ENCODE measurements at regions not wholly inside any gene's neighbourhood (a gene's known extent, or its start where the extent isn't known, plus 50 kb on each side); places are given as distances from the start of the nearest gene placed in this dataset.

DNA sequence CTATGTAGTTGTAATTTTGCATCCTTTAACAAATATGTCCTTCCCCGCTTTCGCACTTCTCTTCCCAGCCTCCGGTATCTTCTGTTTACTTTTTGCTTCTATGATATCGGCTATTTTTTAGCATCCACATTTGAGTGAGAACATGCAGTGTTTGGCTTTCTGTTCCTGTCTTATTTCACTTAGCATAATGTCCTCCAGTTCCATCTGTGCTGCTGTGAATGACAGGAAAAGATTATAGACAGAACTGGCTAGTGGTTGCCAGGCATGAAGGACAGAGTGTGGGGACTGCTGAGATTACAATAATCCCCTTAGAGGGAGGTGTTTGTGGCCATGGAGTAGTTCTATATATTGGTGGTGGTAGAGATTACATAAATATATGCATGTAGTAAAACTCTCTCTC is 588.6 kb downstream of the NLGN4X start:
- Histone ChIP-seq H3K4me1 (ENCODE audit: control insufficient read depth, insufficient read depth, low read depth, low read length) (no peaks in the 10 kb centered on the region), H3K9ac (ENCODE audit: low read length) (no peak overlapping the region), H3K27ac (ENCODE audit: low read length, poor library complexity, severe bottlenecking) (no peak overlapping the region), H3K14ac (ENCODE audit: low read length in 2 of 2) (no peak overlapping the region), H2BK5ac (ENCODE audit: low read depth, low read length, poor library complexity, severe bottlenecking) (no peak overlapping the region), H2BK12ac (ENCODE audit: low read length in 2 of 2) (no peak overlapping the region), H4K8ac (ENCODE audit: low read length) (no peak overlapping the region), H3K79me1 (replicated peaks; ENCODE audit: low read length, poor library complexity, severe bottlenecking) (no peaks in the 10 kb centered on the region), H2AK5ac (ENCODE audit: low read length, severe bottlenecking) (no peak overlapping the region), H3K27me3 (ENCODE audit: control insufficient read depth in 1 of 2, insufficient read depth in 1 of 2, low read length in 2 of 2) (no peaks in the 10 kb centered on the region), H4K91ac (ENCODE audit: low read length) (no peak overlapping the region), H3K4me2 (ENCODE audit: low read length, poor library complexity, severe bottlenecking) (no peak overlapping the region), H2BK120ac (ENCODE audit: low read depth, low read length) (no peak overlapping the region), H3K9me3 (ENCODE audit: control insufficient read depth, low read length) (peaks cover 8% of the 10 kb centered on the region), H3K18ac (ENCODE audit: low read depth in 1 of 2, low read length in 2 of 2) (no peak overlapping the region), H3K4me3 (ENCODE audit: insufficient read depth in 1 of 2, low read depth in 1 of 2, low read length in 2 of 2) (no peak overlapping the region), H2BK15ac (ENCODE audit: low read depth, poor library complexity, severe bottlenecking) (no peak overlapping the region), H2AFZ (ENCODE audit: low read depth, low read length) (no peak overlapping the region), H3K23ac (ENCODE audit: low read length in 2 of 2) (no peak overlapping the region), H3K36me3 (ENCODE audit: control insufficient read depth in 1 of 2, insufficient read depth in 2 of 2, low read depth in 1 of 2, low read length in 2 of 2) (no peaks in the 10 kb centered on the region), H3K4ac (ENCODE audit: low read depth in 1 of 2, low read length in 2 of 2) (no peak overlapping the region)
- no peak for DNase-seq
- WGBS, result no CpG with 5 or more reads among the region's 4 CpGs

GRCh38 chrX:5638572-5638971 is 590.1 kb downstream of the NLGN4X start:
- H2BK5ac ChIP-seq (ENCODE audit: low read depth, low read length, poor library complexity, severe bottlenecking), result no peak overlapping the region
- no peaks in the 10 kb centered on the region for H3K79me1 ChIP-seq (replicated peaks; ENCODE audit: low read length, poor library complexity, severe bottlenecking)
- H3K14ac ChIP-seq (ENCODE audit: low read length in 2 of 2), result no peak overlapping the region
- H3K4me3 ChIP-seq (ENCODE audit: insufficient read depth in 1 of 2, low read depth in 1 of 2, low read length in 2 of 2), result no peak overlapping the region
- no peak overlapping the region for H2BK15ac ChIP-seq (ENCODE audit: low read depth, poor library complexity, severe bottlenecking)
- no peaks in the 10 kb centered on the region for H3K4me1 ChIP-seq (ENCODE audit: control insufficient read depth, insufficient read depth, low read depth, low read length)
- H2AFZ ChIP-seq (ENCODE audit: low read depth, low read length), result no peak overlapping the region
- peaks cover 8% of the 10 kb centered on the region for H3K9me3 ChIP-seq (ENCODE audit: control insufficient read depth, low read length)
- H3K36me3 ChIP-seq (ENCODE audit: control insufficient read depth in 1 of 2, insufficient read depth in 2 of 2, low read depth in 1 of 2, low read length in 2 of 2), result no peaks in the 10 kb centered on the region
- no peaks in the 10 kb centered on the region for H3K27me3 ChIP-seq (ENCODE audit: control insufficient read depth in 1 of 2, insufficient read depth in 1 of 2, low read length in 2 of 2)
- H3K4ac ChIP-seq (ENCODE audit: low read depth in 1 of 2, low read length in 2 of 2), result no peak overlapping the region
- 100% methylated on average over 1 of the region's 7 CpGs for WGBS
- H3K4me2 ChIP-seq (ENCODE audit: low read length, poor library complexity, severe bottlenecking), result no peak overlapping the region
- no peak overlapping the region for H2AK5ac ChIP-seq (ENCODE audit: low read length, severe bottlenecking)
- H2BK120ac ChIP-seq (ENCODE audit: low read depth, low read length), result no peak overlapping the region
- no peak overlapping the region for H3K18ac ChIP-seq (ENCODE audit: low read depth in 1 of 2, low read length in 2 of 2)
- no peak for DNase-seq
- H3K23ac ChIP-seq (ENCODE audit: low read length in 2 of 2), result no peak overlapping the region
- H3K9ac ChIP-seq (ENCODE audit: low read length), result no peak overlapping the region
- H4K8ac ChIP-seq (ENCODE audit: low read length), result no peak overlapping the region
- H3K27ac ChIP-seq (ENCODE audit: low read length, poor library complexity, severe bottlenecking), result no peak overlapping the region
- no peak overlapping the region for H4K91ac ChIP-seq (ENCODE audit: low read length)
- H2BK12ac ChIP-seq (ENCODE audit: low read length in 2 of 2), result no peak overlapping the region

DNA sequence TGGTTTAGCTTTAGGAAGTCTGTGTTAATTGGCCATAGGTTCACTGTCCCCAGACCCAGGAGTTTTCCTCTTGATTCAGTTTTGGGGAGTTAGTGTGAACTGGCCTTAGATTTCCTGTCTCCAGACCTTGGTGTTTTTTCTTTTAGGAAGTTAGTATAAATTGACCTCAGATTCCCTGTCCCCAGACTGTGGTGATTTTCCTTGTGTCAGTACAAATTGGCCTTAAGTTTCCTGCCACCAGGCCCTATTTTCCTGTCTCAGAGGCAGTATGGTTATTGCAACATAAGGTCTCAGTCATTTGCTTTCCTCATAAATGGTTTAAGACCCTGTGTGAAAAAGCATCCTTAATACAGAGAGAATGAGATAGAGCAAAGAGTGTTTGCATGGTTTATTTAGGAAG is 595.8 kb downstream of the NLGN4X start:
- H3K9ac ChIP-seq (ENCODE audit: low read length), result no peak overlapping the region
- H2AK5ac ChIP-seq (ENCODE audit: low read length, severe bottlenecking), result no peak overlapping the region
- H2BK5ac ChIP-seq (ENCODE audit: low read depth, low read length, poor library complexity, severe bottlenecking), result no peak overlapping the region
- H3K27me3 ChIP-seq (ENCODE audit: control insufficient read depth in 1 of 2, insufficient read depth in 1 of 2, low read length in 2 of 2), result no peaks in the 10 kb centered on the region
- no peak overlapping the region for H4K8ac ChIP-seq (ENCODE audit: low read length)
- H3K27ac ChIP-seq (ENCODE audit: low read length, poor library complexity, severe bottlenecking), result no peak overlapping the region
- no peaks in the 10 kb centered on the region for H3K4me1 ChIP-seq (ENCODE audit: control insufficient read depth, insufficient read depth, low read depth, low read length)
- no peak overlapping the region for H3K4me3 ChIP-seq (ENCODE audit: insufficient read depth in 1 of 2, low read depth in 1 of 2, low read length in 2 of 2)
- no peak overlapping the region for H2BK15ac ChIP-seq (ENCODE audit: low read depth, poor library complexity, severe bottlenecking)
- H3K14ac ChIP-seq (ENCODE audit: low read length in 2 of 2), result no peak overlapping the region
- no peak overlapping the region for H2AFZ ChIP-seq (ENCODE audit: low read depth, low read length)
- no peaks in the 10 kb centered on the region for H3K79me1 ChIP-seq (replicated peaks; ENCODE audit: low read length, poor library complexity, severe bottlenecking)
- H2BK12ac ChIP-seq (ENCODE audit: low read length in 2 of 2), result no peak overlapping the region
- H2BK120ac ChIP-seq (ENCODE audit: low read depth, low read length), result no peak overlapping the region
- DNase-seq, result no peak
- no peak overlapping the region for H3K18ac ChIP-seq (ENCODE audit: low read depth in 1 of 2, low read length in 2 of 2)
- H3K36me3 ChIP-seq (ENCODE audit: control insufficient read depth in 1 of 2, insufficient read depth in 2 of 2, low read depth in 1 of 2, low read length in 2 of 2), result no peaks in the 10 kb centered on the region
- H3K9me3 ChIP-seq (ENCODE audit: control insufficient read depth, low read length), result peaks cover 16% of the 10 kb centered on the region
- H3K4me2 ChIP-seq (ENCODE audit: low read length, poor library complexity, severe bottlenecking), result no peak overlapping the region
- H3K4ac ChIP-seq (ENCODE audit: low read depth in 1 of 2, low read length in 2 of 2), result no peak overlapping the region
- H4K91ac ChIP-seq (ENCODE audit: low read length), result no peak overlapping the region
- H3K23ac ChIP-seq (ENCODE audit: low read length in 2 of 2), result no peak overlapping the region

GRCh38 chrX:5632061-5632614 is 596.5 kb downstream of the NLGN4X start:
- Histone ChIP-seq H3K4ac (ENCODE audit: low read depth in 1 of 2, low read length in 2 of 2) (no peak overlapping the region), H3K27me3 (ENCODE audit: control insufficient read depth in 1 of 2, insufficient read depth in 1 of 2, low read length in 2 of 2) (no peaks in the 10 kb centered on the region), H3K27ac (ENCODE audit: low read length, poor library complexity, severe bottlenecking) (no peak overlapping the region), H2BK12ac (ENCODE audit: low read length in 2 of 2) (no peak overlapping the region), H2BK15ac (ENCODE audit: low read depth, poor library complexity, severe bottlenecking) (no peak overlapping the region), H3K9me3 (ENCODE audit: control insufficient read depth, low read length) (peaks cover 16% of the 10 kb centered on the region), H3K4me1 (ENCODE audit: control insufficient read depth, insufficient read depth, low read depth, low read length) (no peaks in the 10 kb centered on the region), H3K79me1 (replicated peaks; ENCODE audit: low read length, poor library complexity, severe bottlenecking) (no peaks in the 10 kb centered on the region), H2BK5ac (ENCODE audit: low read depth, low read length, poor library complexity, severe bottlenecking) (no peak overlapping the region), H3K4me3 (ENCODE audit: insufficient read depth in 1 of 2, low read depth in 1 of 2, low read length in 2 of 2) (no peak overlapping the region), H4K91ac (ENCODE audit: low read length) (no peak overlapping the region), H3K36me3 (ENCODE audit: control insufficient read depth in 1 of 2, insufficient read depth in 2 of 2, low read depth in 1 of 2, low read length in 2 of 2) (no peaks in the 10 kb centered on the region), H3K4me2 (ENCODE audit: low read length, poor library complexity, severe bottlenecking) (no peak overlapping the region), H2BK120ac (ENCODE audit: low read depth, low read length) (no peak overlapping the region), H2AK5ac (ENCODE audit: low read length, severe bottlenecking) (no peak overlapping the region), H3K9ac (ENCODE audit: low read length) (no peak overlapping the region), H2AFZ (ENCODE audit: low read depth, low read length) (no peak overlapping the region), H4K8ac (ENCODE audit: low read length) (no peak overlapping the region), H3K18ac (ENCODE audit: low read depth in 1 of 2, low read length in 2 of 2) (no peak overlapping the region), H3K23ac (ENCODE audit: low read length in 2 of 2) (no peak overlapping the region), H3K14ac (ENCODE audit: low read length in 2 of 2) (no peak overlapping the region)
- WGBS, result 35% methylated on average over 9 of the region's 9 CpGs
- no peak for DNase-seq

All from mesenchymal stem cell (in vitro differentiated cells and primary cell).